DMS 273 treated with DMSO at 0.1 percent for 48 hours (cell line): ENCODE measurements at regions not wholly inside any gene's neighbourhood (a gene's known extent, or its start where the extent isn't known, plus 50 kb on each side); places are given as distances from the start of the nearest gene placed in this dataset.

Experiments used
- DNase-seq: peaks from one replicate; lab custom pipeline; 2025; lab: John Stamatoyannopoulos, UW

DNA sequence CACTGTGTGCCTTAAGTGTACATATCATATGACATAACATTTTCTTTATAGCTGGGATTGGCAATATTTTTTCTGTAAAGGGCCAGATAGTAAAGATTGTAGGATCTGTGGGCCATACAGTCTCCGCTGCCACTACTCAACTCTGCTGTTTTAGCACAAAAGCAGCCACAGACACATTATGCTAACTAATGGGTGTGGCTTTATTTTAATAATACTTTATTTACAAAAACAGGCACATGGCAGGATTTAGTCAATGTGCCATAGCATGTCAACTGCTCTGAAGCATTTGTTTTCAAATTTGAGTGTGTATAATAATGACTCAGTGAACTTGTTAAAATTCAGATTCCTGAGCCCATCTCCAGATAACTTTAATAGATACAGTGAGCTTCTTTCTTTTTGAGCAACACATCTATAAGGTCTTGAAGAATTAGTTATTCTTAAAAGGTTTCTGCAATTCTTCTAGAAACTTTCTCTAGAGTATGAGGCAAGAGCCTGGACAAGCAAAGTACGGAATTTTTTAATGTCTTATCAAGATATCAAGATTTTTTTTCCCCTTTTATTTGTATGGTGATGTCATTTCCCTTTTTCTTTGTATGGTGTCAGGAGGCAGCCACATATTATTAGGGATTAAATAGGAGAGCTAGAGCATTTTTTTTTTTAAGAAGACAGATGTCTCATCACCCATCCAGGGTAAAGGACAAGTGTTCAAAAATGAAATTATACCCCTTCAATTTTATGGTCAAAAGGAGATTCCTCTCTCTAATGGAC, 518.3 kb downstream of the DHX35 start:
- DNase-seq = no peak

DNA sequence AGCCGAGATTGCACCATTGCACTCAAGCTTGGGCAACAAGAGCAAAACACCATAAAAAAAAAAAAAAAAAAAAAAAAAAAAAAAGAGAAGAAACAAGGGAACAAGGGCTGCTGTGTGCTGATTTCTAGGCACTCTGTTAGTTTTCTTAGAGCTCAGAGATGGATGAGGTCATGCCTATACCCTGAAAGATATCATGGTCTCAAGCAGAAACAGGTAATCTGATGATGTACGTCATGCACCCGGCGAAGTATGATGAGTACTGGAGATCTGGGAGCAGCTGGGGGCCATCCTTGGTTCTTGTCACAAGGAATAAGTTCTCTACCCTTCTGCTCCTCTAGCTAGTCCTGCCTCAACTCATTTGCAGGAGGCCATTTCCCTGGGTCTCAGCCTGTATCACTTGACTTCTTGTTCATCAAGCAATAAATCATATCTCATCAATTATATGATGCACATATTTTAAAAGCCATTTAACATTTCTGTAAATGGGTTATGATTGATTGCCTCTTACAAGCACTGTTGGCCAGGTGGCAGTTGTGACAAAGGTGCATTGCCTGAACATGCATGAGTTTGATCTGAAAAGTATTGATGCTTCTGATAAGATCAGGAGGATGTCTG, 517.2 kb downstream of the DHX35 start:
- no peak for DNase-seq

GRCh38 chr20:39474879-39475278, 512.7 kb downstream of the DHX35 start:
- no peak for DNase-seq

DNA sequence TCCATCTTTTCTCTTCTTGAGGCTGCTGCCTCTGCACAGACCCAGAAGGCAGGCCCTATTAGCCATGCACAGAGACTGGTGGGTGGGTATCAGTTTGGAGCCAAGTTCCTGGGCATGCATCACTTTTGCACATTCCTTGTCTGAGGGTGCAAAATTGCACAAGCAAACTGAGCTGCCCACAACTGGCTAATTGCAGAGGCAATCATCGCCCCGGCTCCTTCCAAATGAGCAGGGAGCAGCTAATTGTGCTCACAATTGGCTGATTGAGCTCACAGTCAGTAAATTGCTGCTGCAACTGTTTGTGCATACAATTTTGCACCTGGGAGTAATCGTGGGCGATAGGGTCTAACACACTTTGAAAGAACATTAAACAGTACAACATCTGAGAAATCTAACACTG, 511.4 kb downstream of the DHX35 start:
- no peak for DNase-seq

DNA sequence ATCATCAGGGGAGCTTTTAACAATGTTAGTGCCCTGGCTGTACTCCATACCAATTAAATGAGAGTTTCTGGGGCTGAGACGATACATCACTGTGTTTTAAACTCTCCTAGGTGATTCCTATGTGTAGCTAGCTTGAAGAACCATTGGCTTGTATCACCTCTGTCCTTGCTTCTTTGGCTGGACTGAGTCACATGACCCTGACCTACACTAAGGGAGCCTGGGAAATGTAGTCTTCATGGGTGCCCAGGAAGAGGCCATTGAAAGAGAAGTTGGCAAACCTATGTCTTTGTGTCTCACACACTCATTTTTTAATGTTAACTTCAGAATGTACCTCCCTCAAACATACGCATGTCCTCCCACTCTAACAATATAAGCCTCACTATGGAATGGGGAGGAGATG, 506.6 kb downstream of the DHX35 start:
- DNase-seq = no peak

DNA sequence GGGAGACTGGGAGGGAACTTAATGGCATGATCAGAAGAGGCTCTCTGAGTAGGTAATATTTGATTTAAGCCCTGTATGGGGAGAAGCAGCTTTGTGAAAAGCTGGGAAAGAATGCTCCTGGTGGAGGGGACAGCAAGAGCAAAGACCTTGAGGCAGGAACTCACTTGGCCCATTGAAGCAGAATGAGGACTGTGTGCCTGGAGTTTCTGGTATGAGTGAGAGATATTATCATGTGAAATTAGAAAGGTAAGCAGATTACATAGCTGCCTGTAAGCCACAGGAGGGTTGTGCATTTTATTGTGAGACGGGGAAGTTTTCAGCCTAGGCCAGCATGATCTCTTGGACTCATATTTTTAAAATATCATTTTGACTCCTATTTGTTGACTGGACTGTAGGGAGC, 502.1 kb downstream of the DHX35 start:
- DNase-seq = no peak

DNA sequence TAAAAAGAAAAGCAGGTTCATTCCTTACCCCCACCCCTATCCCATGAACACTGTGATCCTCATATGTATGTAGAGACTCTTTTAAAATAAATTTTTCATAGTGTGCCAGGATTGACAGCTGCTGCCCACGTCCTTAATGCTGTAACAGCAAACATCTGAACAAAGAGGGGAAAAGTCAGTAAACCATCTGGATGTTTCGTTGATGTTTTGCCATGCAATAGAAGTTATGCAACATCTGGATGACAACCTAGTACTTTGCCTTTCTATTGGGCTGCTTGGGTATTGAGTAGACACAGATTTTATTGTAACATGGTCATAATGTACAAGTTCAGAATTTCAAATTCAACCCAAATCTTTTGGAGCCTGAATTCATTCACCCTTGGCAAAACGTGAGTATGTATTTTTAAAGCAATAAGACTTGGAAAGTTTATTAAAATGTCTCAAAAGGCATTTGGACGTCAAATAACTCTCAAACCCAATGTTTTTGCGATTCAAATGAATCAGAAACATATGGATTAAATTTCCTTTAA, 500.3 kb downstream of the DHX35 start:
- no peak for DNase-seq

DNA sequence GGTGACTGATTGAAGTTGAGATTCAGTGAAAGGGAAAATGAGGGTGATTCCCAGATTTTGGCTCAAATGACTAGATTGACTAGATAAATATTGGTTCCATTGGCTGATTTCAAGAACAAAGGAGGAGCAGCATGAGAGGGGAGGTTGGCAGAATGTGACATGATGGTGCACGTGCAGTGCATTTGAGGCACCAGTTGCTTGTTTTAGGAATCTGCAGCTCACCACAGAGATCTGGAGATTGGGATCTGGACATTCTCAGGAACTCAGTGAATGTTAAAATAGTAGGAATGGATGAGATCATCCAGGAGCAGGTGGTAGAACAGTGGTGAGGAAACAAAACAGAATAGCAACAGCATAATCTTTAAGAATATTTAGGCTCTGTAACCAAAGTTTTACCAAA, 496.3 kb downstream of the DHX35 start:
- DNase-seq = no peak

- DNase-seq = no peak
Measured at GRCh38 chr20:39453890-39454289, 491.7 kb downstream of the DHX35 start.

GRCh38 chr20:39452583-39453340, 490.6 kb downstream of the DHX35 start:
- no peak for DNase-seq

DNA sequence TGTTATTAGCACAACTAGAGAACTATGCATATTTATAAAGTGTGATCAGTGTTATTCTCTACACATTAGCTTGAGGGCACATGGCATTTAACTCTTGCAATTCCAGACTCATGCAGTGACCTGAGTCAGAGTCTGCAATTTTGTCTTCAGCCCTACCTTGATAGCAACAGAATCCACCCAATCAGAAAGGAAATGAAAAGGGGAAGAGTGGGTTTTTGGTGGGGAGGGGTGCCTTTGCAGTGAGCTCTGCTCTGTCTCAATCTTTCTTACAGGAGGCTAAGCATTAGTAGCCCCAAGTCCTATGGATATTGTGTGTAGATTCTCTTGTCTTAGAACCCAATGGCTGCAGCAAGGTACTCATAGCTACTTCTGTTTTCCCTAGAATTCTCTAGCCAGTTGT, 489.2 kb downstream of the DHX35 start:
- DNase-seq = no peak

DNA sequence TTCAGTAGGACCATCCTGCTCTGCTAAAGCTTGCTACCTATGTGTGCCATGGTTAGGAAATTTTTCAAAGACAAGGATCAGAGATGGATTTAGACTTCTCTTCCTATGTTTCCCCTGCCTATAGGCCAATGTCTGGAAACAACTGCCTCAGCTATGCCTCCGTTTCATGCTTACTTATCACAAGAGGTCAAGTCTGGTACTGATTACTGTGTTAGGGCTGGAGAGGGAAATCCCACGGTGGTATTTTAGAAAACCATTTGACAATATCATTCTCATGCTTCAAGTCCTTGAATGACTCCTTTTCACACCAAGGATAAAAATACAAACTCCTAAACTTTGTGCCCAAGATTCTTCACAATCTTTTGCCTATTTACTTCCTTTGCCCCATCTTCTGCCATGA, 484.3 kb downstream of the DHX35 start:
- DNase-seq = no peak

DNA sequence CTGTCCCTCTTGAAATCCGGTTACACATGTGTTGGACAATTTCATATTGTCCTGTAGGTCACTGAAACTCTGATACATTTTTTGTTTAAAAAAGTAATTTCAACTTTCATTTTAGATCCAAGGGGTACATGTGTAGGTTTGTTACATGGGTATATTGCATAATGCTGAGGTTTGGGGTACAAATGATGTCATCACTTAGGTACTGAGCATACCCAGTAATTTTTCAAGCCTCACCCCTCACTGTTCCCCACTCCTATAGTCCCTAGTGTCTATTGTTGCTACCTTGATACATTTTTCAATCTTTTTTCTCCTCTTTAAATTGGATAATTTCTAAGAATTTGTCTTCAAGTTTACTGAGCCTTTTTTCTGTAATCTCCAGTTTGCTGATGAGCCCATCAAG, 483.0 kb downstream of the DHX35 start:
- DNase-seq = no peak

DNA sequence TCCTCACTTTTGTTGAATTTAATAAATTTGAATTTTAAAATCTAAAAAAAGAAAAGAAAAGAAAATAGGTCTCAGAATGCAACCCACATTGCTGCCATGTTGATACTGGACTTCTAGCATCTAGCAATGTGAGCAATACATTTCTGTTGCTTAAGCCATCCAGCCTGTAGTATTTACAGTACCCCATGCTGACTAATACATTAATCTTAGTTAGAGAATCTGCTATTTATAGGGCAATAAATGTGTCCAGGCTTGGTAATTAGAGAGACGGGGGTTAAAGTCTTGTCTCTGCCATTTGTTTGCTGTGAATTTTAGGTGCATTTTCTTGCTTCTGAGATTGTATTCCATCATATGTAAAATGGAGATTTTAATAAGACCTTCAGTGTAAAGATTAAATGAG, 471.3 kb downstream of the DHX35 start:
- DNase-seq = no peak

GRCh38 chr20:39431091-39431880, 469.1 kb downstream of the DHX35 start:
- no peak for DNase-seq

GRCh38 chr20:39429726-39430125, 467.6 kb downstream of the DHX35 start:
- DNase-seq = no peak

GRCh38 chr20:39424962-39425678, 463.0 kb downstream of the DHX35 start:
- DNase-seq = no peak

DNA sequence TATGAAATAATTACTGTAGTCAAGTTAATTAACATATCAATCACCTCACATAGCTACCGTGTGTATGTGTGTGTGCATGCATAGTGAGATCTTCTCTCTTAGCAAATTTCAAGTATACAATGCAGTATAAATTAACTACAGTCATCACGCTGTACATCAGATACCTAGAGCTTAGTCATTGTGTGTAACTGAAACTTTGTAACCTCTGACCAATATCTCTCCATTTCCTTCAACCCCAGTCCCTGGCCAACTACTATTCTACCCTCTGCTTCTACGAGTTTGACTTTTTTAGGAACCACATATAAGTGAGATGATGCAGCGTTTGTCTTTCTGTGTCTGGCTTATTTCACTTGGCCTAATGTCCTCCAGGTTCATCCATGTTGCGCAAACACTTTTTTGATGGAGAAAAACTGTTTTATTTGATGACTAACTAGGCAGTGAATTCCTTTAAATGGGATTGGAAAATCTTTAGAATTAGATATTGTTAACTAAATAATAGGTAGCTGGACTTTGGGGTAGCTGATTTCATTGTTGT, 459.5 kb downstream of the DHX35 start:
- DNase-seq = no peak

GRCh38 chr20:39412091-39412490, 449.9 kb downstream of the DHX35 start:
- DNase-seq = no peak

DNA sequence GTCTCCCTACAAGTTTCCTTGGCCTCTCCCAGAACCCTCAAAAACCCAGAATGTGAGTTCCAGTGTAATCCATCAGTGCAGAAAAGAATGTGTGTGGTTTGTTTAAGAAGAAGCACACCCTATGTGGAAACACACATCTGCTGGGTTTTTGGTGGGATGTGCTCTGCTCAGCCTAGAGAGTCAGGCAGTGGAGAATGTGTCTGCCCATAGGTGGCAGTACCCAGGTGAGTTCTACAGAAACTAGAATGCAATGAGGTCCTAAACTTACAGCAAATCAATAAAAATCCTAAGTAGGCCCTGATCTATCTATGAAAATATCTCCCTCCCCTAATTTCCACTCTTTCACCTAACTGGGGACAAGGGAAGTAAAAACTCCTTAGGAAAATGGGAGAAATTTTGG, 437.3 kb downstream of the DHX35 start:
- no peak for DNase-seq

DNA sequence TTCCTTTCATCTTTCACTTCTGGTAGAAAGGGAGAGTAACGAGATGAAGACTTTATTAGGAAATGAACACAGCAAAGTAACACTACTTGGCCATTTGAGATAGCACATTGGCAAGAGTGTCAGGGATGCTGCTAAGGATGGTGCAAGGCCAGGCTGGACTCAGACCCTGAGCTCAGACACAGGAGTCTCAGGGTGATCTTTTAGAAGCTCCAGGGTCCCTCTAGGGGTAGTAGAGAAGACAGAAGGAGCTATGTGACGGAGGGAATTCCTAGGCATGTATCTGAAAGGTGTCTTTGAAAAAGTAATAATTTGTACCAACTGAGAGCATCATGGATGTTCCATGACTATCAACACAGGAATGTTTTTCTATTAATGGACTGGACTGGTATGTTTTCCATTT, 436.5 kb downstream of the DHX35 start:
- no peak for DNase-seq
